ENCODE measurements at regions not wholly inside any gene's neighbourhood (a gene's known extent, or its start where the extent isn't known, plus 50 kb on each side); places are given as distances from the start of the nearest gene placed in this dataset.

GRCh38 chr1:95701450-95702173, 467.6 kb downstream of the RWDD3 start:
- no peak for TF ChIP-seq POLR2AphosphoS5 (IDR thresholded peaks at IDR 0.05; ENCODE audit: low read depth)
- TF ChIP-seq CTCF (IDR thresholded peaks at IDR 0.05; ENCODE audit: insufficient read depth, low read length): no peak
- TF ChIP-seq REST (IDR thresholded peaks at IDR 0.05; ENCODE audit: insufficient replicate concordance, low read depth): no peak
